ENCODE measurements at regions not wholly inside any gene's neighbourhood (a gene's known extent, or its start where the extent isn't known, plus 50 kb on each side); places are given as distances from the start of the nearest gene placed in this dataset.

DNA sequence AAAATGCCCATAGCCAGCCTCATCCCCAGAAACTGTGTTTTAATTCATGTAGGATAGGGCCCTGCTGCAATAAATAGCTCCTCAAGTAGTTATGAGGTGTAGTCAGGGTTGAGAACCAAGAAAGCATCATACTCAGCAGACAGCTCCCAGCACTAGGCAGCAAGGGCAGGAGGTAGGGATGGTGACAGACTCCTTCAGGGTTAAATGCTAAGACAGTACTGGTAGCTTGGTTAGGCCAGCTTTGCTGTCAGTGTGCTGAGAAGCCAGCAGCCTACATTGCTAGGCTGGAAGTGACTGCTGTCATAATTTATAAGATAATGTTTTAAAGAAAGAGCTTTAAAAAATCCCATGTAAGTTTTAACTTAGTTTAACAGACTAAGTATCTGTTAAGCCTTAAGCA lies 113.9 kb upstream of the IMMP2L start:
- H3K27ac ChIP-seq = no peak overlapping the region
- TF ChIP-seq ZFX (IDR thresholded peaks at IDR 0.05; ENCODE audit: borderline replicate concordance) = no peak
- TF ChIP-seq, protein P1, sequence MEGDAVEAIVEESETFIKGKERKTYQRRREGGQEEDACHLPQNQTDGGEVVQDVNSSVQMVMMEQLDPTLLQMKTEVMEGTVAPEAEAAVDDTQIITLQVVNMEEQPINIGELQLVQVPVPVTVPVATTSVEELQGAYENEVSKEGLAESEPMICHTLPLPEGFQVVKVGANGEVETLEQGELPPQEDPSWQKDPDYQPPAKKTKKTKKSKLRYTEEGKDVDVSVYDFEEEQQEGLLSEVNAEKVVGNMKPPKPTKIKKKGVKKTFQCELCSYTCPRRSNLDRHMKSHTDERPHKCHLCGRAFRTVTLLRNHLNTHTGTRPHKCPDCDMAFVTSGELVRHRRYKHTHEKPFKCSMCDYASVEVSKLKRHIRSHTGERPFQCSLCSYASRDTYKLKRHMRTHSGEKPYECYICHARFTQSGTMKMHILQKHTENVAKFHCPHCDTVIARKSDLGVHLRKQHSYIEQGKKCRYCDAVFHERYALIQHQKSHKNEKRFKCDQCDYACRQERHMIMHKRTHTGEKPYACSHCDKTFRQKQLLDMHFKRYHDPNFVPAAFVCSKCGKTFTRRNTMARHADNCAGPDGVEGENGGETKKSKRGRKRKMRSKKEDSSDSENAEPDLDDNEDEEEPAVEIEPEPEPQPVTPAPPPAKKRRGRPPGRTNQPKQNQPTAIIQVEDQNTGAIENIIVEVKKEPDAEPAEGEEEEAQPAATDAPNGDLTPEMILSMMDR (IDR thresholded peaks at IDR 0.05) = no peak

DNA sequence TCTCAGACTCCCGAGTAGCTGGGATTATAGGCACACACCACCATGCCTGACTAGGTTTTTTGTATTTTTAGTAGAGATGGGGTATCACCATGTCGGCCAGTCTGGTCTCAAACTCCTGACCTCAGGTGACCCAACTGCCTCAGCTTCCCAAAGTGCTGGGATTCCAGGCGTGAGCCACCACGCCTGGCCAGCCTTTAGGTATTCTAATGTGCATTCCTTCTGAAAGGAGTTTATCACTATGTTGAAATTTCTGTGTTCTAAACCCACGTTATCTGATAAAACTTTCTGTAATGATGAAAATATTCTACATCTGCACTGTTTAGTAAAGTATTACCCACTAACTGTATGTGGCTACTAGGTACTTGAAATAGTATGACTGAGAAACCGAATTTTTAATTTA lies 110.6 kb upstream of the IMMP2L start:
- TF ChIP-seq ZFX (IDR thresholded peaks at IDR 0.05; ENCODE audit: borderline replicate concordance) = no peak
- TF ChIP-seq, protein P1 (IDR thresholded peaks at IDR 0.05) = no peak

DNA sequence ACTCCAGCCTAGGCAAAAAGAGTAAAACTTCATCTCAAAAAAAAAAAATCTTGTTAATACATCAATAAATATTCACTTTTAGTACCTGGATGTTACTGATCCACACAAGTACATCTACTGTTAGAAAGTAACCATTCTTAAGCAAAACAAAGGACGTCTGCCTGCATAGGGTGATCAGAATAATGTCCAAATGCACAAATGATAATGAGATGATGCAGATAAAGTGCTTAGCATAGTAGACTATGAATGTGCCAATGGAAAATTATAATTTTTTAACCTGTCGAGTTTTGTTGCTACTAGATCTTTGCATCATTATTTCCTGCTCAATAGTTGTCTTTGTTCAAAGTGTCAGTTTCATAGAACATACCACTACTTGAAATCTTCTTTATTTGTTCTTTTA lies 109.6 kb upstream of the IMMP2L start:
- no peak for TF ChIP-seq ZFX (IDR thresholded peaks at IDR 0.05; ENCODE audit: borderline replicate concordance)
- TF ChIP-seq, protein P1 (IDR thresholded peaks at IDR 0.05) = no peak

More for the DNA sequence above, 110.6 kb upstream of the IMMP2L start:
- no peak overlapping the region for H3K27ac ChIP-seq

DNA sequence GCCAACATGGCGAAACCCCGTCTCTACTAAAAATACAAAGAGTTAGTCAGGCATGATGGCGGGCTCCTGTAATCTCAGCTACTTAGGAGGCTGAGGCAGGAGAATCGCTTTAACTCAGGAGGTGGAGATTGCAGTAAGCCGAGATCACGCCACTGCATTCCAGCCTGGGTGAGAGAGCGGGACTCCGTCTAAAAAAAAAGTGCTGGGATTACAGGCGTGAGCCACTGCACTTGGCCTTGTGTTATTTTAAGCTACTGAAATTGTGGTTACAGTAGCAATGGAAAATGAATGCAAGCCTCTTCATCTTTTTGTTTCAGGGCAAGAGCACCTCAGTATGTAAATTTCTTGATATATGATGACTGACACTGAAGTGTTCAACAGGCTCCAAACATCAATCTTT lies 106.4 kb upstream of the IMMP2L start:
- TF ChIP-seq, protein P1 (IDR thresholded peaks at IDR 0.05) = no peak
- no peak for TF ChIP-seq ZFX (IDR thresholded peaks at IDR 0.05; ENCODE audit: borderline replicate concordance)
- no peak overlapping the region for H3K27ac ChIP-seq

More for the DNA sequence above, 109.6 kb upstream of the IMMP2L start:
- H3K27ac ChIP-seq = no peak overlapping the region

DNA sequence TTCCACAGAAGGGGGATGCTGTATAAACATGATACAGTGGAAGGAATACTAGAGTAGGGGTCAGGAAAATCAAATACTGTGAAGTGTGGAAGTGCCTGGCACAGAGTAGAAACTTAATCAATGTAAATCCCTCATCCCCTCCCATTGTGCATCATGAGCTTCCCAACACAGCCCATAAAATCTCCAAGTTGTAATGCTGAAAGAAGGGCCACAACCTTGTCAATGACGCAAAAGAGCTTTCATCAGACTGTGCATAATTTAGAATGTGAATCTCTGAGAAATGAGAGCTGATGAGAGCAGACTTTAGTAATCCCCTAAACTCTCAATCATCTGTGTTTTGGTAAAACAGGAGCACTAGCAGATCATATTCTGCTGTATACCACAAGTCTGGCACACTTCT lies 105.2 kb upstream of the IMMP2L start:
- no peak overlapping the region for H3K27ac ChIP-seq
- TF ChIP-seq, protein P1 (IDR thresholded peaks at IDR 0.05) = no peak
- no peak for TF ChIP-seq ZFX (IDR thresholded peaks at IDR 0.05; ENCODE audit: borderline replicate concordance)

DNA sequence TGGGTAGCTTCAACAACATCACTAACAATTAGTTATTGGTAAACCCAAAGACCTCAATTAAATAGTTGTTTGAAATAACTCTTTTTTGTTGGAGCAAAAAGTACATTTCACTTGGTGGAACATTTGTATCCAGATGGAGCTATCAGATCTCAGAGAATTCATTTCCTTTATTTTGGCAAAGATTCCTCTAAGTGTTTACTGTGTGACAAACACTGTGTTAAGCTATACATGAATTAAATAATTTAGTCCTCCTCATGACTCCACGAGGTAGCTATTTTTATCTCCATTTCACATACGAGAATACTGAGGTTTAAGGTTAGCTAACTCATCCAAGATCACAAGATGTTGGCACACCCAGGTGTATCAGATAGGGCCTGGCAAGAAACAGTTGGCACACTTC lies 104.0 kb upstream of the IMMP2L start:
- no peak for TF ChIP-seq ZFX (IDR thresholded peaks at IDR 0.05; ENCODE audit: borderline replicate concordance)
- no peak overlapping the region for H3K27ac ChIP-seq

DNA sequence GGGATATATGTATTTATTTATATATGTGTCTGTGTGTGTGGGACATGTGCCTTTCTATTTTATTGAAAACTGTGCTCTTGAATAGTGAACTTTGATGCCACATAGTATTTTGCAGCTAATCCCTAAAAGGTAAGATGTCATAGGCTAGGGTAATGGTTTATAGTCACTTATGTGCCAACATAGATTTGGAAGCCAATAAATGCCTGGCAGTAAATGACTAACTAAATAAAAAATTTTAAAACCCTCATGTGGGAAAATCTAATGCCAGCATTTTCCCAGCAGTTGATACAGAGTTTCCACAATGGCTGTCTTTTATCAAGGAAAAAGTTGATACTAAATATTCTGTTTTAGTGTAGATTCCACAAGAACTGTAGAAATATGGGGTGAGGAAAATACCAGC lies 101.5 kb upstream of the IMMP2L start:
- TF ChIP-seq, protein P1 (IDR thresholded peaks at IDR 0.05) = no peak
- H3K27ac ChIP-seq = no peak overlapping the region

DNA sequence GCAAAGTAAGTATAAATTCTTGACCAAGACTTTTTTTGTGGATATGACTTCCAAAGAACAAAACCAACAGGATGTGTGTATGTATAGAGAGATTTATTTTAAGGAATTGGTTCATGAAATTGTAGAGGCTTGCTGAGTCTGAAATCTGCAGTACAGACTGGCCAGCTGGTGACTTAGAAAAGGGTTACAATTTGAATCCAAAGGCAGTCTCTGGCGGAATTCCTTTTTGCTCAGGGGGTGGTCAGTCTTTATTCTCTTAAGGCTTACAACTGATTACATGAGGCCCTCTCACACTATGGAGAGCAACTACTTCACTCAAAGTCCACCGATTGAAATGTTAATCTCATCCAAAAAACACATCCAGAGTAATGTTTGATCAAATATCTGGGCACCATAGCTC lies 100.1 kb upstream of the IMMP2L start:
- TF ChIP-seq, protein P1 (IDR thresholded peaks at IDR 0.05) = no peak
- no peak for TF ChIP-seq ZFX (IDR thresholded peaks at IDR 0.05; ENCODE audit: borderline replicate concordance)
- H3K27ac ChIP-seq = no peak overlapping the region

Data from 22Rv1 (cell line).